ENCODE measurements at regions not wholly inside any gene's neighbourhood (a gene's known extent, or its start where the extent isn't known, plus 50 kb on each side); places are given as distances from the start of the nearest gene placed in this dataset.

DNA sequence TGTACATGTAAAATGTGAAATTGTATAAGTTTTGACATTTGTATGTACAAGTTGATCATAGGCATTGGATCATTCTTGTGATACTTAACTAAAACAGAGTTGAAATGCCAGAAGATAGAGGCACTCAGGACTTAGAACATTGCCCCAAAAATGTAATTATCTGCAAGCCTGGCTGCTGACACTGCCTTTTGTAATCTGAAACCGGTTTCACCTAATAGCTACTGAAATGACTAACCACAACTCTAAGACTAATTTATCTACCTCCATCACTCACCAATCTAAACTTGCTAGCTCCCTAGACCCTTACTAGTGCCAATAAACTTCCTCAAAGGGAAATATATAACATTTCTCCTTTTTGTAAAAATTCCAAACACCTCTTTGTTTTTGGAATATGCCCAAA, 2596.2 kb downstream of the PCDH9 start:
- TF ChIP-seq, protein P1, sequence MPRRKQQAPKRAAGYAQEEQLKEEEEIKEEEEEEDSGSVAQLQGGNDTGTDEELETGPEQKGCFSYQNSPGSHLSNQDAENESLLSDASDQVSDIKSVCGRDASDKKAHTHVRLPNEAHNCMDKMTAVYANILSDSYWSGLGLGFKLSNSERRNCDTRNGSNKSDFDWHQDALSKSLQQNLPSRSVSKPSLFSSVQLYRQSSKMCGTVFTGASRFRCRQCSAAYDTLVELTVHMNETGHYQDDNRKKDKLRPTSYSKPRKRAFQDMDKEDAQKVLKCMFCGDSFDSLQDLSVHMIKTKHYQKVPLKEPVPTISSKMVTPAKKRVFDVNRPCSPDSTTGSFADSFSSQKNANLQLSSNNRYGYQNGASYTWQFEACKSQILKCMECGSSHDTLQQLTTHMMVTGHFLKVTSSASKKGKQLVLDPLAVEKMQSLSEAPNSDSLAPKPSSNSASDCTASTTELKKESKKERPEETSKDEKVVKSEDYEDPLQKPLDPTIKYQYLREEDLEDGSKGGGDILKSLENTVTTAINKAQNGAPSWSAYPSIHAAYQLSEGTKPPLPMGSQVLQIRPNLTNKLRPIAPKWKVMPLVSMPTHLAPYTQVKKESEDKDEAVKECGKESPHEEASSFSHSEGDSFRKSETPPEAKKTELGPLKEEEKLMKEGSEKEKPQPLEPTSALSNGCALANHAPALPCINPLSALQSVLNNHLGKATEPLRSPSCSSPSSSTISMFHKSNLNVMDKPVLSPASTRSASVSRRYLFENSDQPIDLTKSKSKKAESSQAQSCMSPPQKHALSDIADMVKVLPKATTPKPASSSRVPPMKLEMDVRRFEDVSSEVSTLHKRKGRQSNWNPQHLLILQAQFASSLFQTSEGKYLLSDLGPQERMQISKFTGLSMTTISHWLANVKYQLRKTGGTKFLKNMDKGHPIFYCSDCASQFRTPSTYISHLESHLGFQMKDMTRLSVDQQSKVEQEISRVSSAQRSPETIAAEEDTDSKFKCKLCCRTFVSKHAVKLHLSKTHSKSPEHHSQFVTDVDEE (CRISPR knock-in tag; IDR thresholded peaks at IDR 0.05), result no peak
- TF ChIP-seq, protein P2, sequence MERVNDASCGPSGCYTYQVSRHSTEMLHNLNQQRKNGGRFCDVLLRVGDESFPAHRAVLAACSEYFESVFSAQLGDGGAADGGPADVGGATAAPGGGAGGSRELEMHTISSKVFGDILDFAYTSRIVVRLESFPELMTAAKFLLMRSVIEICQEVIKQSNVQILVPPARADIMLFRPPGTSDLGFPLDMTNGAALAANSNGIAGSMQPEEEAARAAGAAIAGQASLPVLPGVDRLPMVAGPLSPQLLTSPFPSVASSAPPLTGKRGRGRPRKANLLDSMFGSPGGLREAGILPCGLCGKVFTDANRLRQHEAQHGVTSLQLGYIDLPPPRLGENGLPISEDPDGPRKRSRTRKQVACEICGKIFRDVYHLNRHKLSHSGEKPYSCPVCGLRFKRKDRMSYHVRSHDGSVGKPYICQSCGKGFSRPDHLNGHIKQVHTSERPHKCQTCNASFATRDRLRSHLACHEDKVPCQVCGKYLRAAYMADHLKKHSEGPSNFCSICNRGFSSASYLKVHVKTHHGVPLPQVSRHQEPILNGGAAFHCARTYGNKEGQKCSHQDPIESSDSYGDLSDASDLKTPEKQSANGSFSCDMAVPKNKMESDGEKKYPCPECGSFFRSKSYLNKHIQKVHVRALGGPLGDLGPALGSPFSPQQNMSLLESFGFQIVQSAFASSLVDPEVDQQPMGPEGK (CRISPR knock-in tag; IDR thresholded peaks at IDR 0.05; ENCODE audit: borderline replicate concordance), result no peak
- no peak for TF ChIP-seq ZFP30 (CRISPR knock-in tag; IDR thresholded peaks at IDR 0.05)
- no peak for TF ChIP-seq SNAI2 (CRISPR knock-in tag; IDR thresholded peaks at IDR 0.05)
- no peak for TF ChIP-seq RARB (CRISPR knock-in tag; IDR thresholded peaks at IDR 0.05)
- TF ChIP-seq ZFP3 (CRISPR knock-in tag; IDR thresholded peaks at IDR 0.05), result no peak
- TF ChIP-seq ZNF70 (CRISPR knock-in tag; IDR thresholded peaks at IDR 0.05), result no peak
- TF ChIP-seq OSR1 (CRISPR knock-in tag; IDR thresholded peaks at IDR 0.05), result no peak
- TF ChIP-seq, protein P3, sequence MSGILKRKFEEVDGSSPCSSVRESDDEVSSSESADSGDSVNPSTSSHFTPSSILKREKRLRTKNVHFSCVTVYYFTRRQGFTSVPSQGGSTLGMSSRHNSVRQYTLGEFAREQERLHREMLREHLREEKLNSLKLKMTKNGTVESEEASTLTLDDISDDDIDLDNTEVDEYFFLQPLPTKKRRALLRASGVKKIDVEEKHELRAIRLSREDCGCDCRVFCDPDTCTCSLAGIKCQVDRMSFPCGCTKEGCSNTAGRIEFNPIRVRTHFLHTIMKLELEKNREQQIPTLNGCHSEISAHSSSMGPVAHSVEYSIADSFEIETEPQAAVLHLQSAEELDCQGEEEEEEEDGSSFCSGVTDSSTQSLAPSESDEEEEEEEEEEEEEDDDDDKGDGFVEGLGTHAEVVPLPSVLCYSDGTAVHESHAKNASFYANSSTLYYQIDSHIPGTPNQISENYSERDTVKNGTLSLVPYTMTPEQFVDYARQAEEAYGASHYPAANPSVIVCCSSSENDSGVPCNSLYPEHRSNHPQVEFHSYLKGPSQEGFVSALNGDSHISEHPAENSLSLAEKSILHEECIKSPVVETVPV (CRISPR knock-in tag; IDR thresholded peaks at IDR 0.05), result no peak
